A172 (cell line): ENCODE measurements at regions not wholly inside any gene's neighbourhood (a gene's known extent, or its start where the extent isn't known, plus 50 kb on each side); places are given as distances from the start of the nearest gene placed in this dataset.
A peak's percentile ranks its signal among the peaks of the same experiment; 100 is the strongest.

Source experiments
- DNase-seq: peaks from one replicate; pipeline ENCODE4 v3.0.0-alpha.2; 2015; ENCODE audit warnings: low spot score

DNA sequence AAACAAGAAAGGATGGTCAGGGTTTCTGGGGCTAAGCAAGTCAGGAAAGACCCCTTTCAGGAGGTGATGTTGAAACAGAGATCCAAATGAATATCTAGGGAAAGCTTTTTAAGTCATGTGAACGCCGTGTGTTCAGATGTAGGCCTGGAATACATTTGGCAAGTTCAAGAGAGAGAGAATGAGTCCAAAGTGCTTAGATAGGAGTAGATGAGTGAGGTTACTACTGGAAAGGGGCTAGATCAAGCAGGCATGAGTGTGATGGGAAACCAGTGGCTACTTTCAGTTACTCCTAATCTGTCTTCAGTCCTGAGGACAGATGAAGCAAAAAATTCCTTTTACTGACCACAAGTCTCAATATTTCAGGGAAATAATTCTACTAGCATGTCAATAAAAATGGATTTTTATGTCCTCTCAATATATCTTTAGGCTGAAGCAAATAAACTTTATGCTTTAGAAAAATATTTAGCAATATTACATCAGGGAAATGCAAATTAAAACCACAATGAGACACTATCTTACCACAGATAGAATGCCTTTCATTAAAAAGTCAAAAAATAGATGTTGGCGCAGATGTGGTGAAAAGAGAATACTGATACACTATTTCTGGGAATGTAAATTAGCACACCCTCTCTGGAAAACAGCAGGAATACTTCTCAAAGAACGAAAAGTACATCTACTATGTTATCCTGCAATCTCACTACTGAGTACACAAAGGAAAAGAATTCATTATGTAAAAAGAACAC, 1085.0 kb upstream of the TENM4 start:
- no peak for DNase-seq

DNA sequence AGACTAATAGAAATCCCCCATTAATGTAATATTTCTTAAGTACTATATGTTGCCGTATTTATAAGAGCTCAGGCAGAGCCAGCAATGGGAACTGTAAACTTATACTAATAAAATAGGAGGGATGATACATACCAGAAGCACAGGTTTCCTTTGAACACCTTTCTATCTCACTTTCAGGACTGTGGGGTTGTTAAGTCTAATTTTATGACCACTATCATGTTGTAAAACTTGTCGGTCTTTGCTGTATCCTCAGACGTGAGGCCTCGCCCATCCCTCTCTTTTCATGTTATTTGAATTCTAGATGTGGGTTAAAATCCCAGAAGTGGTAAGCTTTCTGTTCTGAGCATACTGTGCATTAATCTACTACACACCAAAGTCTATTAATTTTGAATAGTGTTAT, 1083.5 kb upstream of the TENM4 start:
- DNase-seq = no peak

DNA sequence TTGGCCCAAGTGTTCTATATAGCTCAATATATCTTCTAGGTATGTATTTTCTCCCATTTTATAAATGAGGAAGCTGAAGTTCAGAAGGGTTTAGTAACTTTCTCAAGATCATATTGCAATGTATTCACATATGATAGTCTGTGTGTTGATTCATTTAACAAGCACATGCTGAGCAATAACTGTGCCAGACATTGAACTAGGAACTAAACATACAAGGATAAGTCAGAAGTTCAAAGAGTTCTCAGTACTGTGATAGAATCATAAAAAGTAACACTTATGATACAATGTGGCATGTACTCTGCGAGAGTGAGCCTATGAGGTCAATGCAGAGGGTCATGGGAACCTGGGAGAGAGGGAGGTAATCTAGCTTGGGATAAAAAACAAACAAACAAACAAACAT, 1082.2 kb upstream of the TENM4 start:
- no peak for DNase-seq

DNA sequence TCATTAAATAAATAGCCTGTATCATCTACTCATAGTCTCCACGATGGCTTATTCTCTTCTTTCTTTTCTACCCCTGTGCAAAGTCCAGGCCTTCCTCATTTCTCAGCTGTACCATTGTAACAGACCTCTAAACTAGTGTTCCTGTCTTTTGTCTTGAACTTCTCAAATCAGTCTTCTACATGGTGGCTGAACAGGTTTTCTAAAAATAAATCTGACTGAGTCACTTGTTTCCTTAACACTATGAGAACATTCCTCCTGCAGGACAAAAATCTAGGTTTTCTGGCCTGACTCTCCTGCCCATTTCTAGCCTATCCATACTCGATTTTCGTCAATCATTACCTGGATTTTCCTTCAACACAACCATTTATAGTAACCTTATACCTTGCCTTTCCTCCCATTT, 1080.8 kb upstream of the TENM4 start:
- DNase-seq = peak; percentile 26

DNA sequence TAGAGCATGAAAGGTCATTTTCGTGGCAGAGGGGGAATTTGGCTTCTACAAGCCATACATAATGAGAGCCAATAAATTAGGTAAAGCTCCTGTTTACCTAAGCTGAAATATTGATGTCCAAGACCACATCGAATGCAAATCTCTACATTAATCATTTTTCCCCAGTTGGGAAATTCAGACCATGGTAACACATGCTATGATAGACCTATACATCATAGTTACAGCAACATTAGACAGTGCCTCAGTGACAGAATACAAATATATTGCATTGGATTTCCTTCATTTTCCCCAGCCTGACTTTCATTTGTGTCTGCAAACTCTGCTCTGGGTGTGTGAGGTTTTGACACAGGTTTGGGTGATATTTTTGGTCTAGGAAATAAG, 1079.7 kb upstream of the TENM4 start:
- DNase-seq = no peak

DNA sequence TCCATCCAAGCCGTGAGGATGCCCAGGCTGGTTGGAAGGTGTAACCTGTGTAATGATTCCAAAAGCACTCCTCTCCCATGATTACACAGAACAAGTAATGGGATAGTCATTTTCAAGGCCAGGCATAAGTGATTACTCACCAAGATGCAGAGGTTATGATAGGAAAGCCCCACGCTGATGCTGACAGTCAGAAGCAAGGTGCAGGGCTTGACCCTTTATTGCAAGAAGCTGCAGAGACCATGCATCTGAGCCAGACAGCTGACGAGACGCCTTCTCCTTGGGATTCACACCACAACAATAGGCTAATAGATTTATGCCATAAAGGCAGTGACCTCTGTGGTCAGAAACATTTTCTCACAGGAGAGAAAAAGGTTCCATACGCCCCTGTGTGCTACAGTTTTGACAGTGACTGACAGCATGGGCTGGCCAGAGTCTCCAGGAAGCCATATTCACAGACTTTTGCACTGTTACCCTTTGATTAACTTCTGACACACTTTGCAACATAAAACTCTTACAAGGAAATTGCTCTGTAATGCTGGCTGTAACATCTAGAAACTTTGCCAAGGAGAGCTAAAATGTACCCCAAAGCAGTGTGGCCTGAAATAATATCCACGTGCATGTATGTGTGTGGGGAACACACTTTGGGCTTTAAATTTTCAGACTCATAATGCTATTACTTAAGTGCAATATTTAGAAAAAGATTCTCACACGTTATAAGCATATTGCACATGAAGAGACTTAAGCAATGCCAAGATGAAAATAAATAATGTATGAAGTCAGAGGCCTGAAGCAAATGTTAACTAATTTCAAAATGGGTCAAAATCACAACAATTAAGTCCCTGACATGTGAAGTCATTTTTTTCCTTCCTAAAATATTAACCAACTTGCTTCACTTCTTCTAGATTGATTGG, 1079.0 kb upstream of the TENM4 start:
- DNase-seq = peak; percentile 88

DNA sequence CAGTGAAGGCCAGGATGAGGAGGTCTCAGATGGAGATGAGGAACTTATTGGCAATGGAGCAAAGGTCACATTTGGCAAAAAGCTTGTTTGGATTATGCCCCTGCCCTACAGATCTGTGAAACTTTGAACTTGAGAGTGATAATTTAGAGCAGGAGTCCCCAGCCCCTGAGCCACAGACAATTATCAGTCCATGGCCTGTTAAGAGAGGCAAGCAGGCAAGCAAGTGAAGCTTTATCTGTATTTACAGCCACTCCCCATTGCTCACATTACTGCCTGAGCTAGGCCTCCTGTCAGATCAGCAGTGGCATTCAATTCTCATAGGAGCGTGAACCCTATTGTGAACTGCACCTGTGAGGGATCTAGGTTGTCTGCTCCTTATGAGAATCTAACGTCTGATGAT, 1076.9 kb upstream of the TENM4 start:
- no peak for DNase-seq

DNA sequence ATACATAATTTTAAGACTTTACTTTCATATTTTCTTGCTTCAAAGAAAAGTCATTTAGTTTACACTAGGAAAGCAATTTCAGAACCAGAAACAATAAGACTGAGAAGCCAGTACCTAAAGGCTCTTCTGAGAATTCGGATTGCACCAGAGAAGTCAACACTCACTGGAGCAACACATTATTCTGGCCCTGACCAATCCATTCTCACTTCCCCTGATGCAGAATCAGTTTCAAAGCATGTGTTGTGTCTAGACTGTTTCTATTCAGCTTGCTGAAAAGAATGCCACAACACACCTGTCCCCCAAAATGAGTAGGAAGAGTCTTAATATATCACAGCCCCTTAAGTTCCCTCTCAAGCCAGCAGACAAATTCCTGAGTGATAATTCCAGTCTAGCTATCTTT, 1074.3 kb upstream of the TENM4 start:
- no peak for DNase-seq

DNA sequence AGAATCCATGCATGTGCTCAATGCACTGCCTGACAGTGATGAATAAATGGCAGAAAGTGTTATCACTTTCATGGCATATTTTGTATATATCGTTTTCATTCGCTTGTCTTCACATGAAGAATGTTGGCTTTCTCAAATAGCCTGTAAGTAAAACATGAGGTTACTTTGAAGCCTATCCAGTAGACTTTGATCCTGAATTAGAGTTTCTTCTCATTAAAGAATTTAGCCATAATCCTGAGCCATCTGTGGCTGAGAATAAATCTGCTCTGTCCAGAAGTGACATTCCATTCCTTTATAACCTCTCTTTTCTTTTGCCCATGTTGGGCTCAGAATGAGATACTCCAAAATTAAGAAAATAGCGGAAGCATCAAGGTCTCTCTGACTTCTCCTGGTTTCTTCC, 1071.7 kb upstream of the TENM4 start:
- DNase-seq = no peak

DNA sequence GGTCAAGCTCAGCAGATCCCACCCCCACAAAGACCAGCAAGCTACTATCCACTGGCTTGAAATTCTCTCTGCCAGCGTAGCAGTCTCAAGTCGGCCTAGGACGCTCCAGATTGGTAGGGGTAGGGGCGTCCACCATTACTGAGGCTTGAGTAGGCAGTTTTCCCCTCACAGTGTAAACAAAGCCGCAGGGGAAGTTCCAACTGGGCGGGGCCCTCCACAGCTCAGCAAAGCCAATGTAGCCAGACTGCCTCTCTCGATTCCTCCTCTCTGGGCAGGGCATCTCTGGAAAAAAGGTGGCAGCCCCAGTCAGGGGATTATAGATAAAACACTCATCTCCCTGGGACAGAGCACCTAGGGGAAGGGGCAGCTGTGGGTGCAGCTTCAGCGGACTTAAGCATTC, 1064.9 kb upstream of the TENM4 start:
- DNase-seq = peak; percentile 4

DNA sequence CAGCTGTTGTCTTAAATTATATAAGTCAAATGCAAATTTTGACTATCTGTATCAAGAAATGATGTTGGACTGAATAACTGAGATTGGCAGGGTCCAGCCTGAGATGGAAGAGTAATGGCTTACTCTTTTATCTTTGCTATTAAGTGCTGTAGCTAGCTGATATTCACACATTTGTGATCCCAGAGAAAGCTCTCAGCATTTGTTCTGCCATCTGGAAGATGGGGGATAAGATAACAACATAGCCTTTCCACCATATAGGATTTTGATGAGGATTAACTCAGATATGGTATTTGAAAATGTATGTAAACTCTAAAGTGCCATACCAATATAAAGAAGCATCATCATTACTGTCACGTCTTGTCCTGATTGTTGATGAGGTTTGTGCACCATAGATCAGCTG, 1063.2 kb upstream of the TENM4 start:
- DNase-seq = no peak

DNA sequence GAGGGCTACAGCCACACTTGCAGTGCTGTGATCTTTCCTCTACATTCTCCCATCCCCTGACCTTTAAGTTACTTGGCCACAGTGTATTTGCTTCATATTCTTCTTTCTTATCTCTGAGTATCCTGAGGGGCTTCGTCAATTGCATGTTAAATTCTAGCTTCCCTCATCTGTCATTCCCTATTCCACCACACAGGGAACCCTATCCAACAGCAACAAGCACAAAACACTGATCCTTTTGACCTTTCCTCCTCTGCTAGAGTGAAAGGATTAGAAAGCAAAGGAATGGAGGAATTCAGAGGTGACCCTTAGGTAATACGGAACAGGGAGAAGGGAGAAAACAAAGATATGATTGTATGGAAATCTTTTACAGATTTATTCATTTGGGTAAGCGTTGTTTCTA, 1061.7 kb upstream of the TENM4 start:
- DNase-seq = no peak

DNA sequence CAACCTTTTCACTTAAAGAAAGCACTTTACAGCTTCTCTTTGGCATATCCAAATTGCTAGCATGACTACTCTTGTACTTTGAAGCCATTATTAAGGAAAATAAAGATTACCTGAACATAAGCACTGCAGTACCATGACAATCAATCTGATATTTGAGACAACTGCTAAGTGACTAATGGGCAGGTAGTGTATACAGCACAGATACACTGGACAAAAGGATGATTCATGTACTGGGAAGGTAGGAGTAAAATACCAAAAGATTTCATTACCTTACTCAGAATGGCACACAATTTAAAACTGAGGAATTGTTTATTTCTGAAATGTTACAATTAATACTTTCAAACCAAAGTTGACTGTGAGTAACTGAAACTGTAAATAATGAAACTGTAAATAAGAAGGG, 1054.3 kb upstream of the TENM4 start:
- DNase-seq = no peak

DNA sequence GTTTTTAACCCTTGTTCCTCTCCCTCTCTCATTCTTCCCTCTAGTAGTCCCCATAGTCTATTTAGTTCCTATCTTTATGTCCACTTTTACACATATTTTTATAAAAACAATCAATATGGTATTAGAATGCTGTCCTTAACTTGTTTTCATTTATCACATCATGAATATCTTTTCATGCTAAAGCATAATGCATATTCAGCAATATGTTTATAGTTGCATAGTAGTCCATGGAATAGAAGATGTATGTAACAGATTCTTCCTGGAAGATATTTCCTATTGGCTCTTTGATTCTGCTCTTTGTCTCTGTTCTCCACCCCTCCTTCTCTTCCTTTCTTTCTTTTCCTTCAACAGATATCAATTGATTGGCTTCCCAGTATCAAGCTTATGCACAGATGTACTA, 1047.1 kb upstream of the TENM4 start:
- no peak for DNase-seq

DNA sequence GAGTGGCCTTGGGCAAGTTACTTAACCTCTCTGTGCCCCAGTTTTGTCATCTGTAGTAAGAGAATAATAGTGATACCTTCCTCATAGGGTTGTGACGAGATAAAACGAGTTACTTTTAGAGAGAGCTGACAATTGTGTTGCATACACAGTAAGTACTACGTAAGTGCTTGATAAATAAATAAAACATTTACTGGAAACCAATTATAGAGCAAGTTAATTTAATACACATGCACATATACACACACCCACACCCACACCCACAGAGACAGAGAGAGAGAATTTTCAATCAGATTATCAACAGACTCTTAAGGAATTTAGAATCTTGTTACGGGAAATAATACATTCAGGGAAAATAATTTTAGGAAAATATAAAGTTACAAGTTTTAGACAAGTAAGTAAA, 1045.8 kb upstream of the TENM4 start:
- no peak for DNase-seq

DNA sequence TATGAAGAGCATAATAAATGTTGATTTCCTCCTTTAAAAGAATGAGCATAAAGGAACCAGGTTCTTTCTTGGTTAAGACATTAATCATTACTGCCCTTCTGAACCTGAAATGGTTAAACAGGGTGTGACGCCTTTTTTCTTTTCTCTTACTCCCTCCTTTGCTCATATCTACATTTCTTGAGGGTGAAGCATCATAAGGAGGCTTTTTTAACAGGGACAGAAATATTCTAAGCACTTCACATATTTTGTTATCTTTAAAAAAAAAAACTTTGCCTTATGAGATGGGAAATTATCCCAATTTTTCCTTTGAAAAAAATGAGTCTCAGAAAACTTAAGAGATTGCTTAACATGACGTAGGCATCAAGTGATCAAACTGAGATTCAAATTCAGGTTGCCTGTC, 1036.3 kb upstream of the TENM4 start:
- DNase-seq = no peak

DNA sequence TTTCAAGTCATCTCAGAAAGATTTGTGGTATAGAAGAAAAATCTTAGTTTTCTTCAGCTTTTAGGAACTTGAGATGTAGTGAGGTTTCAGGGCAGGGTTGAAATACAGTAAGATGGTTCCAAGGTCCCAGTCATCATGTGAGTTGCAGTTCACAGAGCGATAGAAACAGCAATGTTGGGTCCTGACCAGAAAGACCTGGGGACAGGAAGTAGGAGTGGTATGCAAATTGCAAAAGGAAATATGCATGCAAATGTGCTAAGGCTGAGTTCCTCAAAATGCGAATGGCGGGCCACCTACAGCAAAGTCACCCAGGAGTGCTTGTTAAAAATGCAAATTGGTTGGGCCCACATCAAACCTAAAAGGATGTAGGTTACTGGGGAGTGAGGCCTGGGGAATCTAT, 1032.7 kb upstream of the TENM4 start:
- DNase-seq = no peak

DNA sequence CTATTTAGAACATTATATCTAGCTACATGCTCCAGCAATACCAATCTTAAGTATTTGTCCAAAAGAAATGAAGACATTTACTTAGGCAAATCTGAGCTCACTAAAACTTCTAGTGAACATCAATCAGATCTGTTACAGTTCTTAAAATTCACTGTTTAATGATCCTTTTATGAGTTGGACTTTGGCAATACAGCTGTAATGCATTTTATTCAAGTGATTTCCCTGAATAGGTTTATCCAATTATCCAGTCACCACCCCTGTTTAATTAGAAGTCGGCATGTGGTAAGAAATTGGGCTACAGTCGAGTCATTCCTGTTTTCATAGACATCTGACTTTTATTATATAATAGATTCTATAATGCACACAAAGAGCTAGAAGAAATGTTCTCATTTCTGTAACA, 1029.0 kb upstream of the TENM4 start:
- DNase-seq = no peak

DNA sequence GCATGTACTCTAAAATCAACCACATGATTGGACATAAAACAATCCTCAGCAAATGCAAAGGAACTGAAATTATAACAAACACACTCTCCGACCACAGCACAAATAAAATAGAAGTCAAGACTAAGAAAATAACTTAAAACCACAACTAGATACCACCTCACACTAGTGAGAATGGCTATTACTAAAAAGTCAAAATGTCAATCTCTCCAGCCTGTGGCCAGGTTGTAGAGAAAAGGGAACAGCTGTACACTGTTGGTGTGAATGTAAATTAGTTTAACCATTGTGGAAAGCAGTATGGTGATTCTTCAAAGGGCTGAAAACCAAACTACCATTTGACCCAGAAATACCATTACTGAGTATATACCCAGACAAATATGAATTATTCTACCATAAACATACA, 1025.7 kb upstream of the TENM4 start:
- no peak for DNase-seq

DNA sequence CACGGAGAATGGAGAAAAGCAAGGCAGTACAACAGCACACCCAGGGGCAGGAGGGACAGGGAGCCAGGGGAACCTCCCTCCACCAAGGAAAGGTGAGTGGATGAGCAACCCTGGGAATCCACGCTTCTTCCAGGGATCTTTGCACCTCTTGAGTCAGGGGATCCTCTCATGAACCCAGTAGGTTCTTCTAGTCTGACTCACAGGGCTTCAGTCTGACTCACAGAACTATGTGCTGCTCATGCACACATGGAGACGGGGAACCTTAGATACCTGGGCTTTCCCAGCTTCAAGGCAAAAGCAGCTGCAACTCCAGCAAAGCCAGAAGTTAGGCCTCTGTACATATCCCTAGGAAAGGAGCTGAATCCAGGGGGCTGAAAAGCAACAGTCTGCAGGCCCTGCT, 1021.4 kb upstream of the TENM4 start:
- peak; percentile 55 for DNase-seq

DNA sequence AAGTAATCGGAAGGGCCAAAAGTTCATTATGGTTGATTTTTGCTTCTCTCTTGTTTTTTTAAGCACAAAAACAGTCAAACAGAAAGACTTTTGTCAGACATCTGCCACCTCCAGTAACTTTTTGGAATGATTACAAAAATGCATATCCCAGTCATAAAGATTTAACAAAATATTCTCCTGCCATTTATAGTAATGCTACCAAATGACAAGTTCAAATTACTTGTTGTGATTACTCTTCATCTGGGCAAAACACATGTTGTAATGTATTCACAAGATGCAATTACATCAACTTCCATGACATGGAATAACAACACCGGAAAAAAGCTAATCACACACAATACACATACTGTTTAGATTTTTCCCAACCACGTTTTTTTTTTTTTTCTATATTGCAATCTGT, 1017.5 kb upstream of the TENM4 start:
- DNase-seq = no peak

DNA sequence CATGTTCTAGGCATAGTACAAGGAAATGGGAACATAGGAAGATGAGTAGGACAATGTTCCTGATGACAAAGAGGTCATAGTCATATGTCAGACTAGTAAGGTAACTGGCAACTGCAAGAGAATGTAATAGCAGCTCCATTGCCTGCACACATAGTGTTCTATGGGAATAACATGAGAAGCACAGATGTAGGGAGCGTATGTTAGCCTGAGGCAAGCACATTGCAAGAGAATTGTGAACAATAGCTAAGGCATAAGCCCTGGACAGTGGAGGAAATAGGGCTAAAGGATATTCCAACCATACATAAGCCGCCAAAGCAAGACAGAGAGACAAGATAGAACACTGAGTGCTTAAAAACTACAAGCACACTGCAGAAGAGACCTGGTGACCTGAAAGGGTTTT, 1017.0 kb upstream of the TENM4 start:
- DNase-seq = no peak

DNA sequence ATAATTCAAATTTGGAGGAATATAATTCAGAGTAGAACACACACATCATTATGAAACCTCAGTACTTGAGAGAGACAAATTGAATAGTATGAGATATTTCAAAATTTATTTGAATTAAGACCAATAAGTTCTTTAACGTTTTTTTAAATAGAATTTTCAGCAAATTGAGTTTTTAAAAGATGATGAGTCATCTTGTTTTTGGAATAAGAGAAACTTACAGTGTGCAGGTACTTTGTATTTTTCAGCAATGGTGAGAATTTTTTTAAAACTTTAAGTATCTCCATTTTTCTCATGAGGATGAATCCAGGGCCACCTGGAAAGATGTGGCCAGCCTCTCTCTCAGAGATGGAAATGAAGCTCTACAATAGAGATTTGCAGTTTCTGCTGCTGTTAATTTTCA, 1015.0 kb upstream of the TENM4 start:
- DNase-seq = no peak
